OCI-LY3 (cell line): ENCODE measurements at regions not wholly inside any gene's neighbourhood (a gene's known extent, or its start where the extent isn't known, plus 50 kb on each side); places are given as distances from the start of the nearest gene placed in this dataset.
"Not testable (repeated sequence)": the region's sequence is repeated elsewhere in the genome, so short reads cannot be mapped to it uniquely, and the experiment has no call there.

Source experiments
- H2AFZ ChIP-seq: fragments of 200-600, 300-600 bp; shearing (Covaris generic); 2 replicates; pipeline ENCODE4 v1.6.0; 2014; ENCODE audit warnings: antibody characterized with exemption, low read depth, low read length
- H3K27ac ChIP-seq: fragments of 200-600, 300-600 bp; sonication (generic); 2 replicates; pipeline ENCODE4 v1.5.1; 2014; ENCODE audit warnings: mild to moderate bottlenecking, low read length, moderate library complexity, mixed read lengths
- H3K27me3 ChIP-seq: fragments of 200-600, 300-600 bp; sonication (generic); 2 replicates; pipeline ENCODE4 v1.6.1; 2014; ENCODE audit warnings: low read depth, low read length, mixed read lengths
- H3K36me3 ChIP-seq: fragments of 200-600, 300-600 bp; sonication (generic); replicated peaks from 2 replicates; pipeline ENCODE3; 2014; ENCODE audit warnings: low read depth, low read length, mixed read lengths
- H3K4me1 ChIP-seq: fragments of 300-600, 200-600 bp; sonication (generic); 2 replicates; pipeline ENCODE4 v1.6.1; 2014; ENCODE audit warnings: low read length, mixed read lengths
- H3K4me2 ChIP-seq: fragments of 200-600, 300-600 bp; sonication (generic); 2 replicates; pipeline ENCODE4 v1.6.1; 2014; ENCODE audit warnings: low read length, mixed read lengths
- H3K4me3 ChIP-seq: fragments of 300-600, 200-600 bp; sonication (generic); 2 replicates; pipeline ENCODE4 v1.5.1; 2014; ENCODE audit warnings: antibody characterized with exemption, mild to moderate bottlenecking, low read length, moderate library complexity
- H3K79me2 ChIP-seq: fragments of 300-600, 200-600 bp; shearing (Covaris generic); 2 replicates; pipeline ENCODE4 v1.6.1; 2014; ENCODE audit warnings: mild to moderate bottlenecking, low read length, mixed read lengths
- H3K9ac ChIP-seq: fragments of 300-600, 200-600 bp; shearing (Covaris generic); 2 replicates; pipeline ENCODE4 v1.6.0; 2014; ENCODE audit warnings: mild to moderate bottlenecking, low read length, moderate library complexity
- H3K9me3 ChIP-seq: fragments of 200-600, 300-600 bp; shearing (Covaris generic); 2 replicates; pipeline ENCODE4 v1.6.1; 2014; ENCODE audit warnings: low read length, mixed read lengths; ENCODE audit not compliant: insufficient read depth
- H4K20me1 ChIP-seq: fragments of 200-600, 300-600 bp; sonication (generic); 2 replicates; pipeline ENCODE4 v1.6.1; 2016; ENCODE audit warnings: low read length, mixed read lengths; ENCODE audit not compliant: insufficient read depth
- CTCF ChIP-seq: fragments of 200-600, 300-600 bp; sonication (generic); IDR thresholded peaks from 2 replicates; pipeline ENCODE4 v1.5.1; 2014; ENCODE audit warnings: antibody characterized with exemption, low read length, low read depth
- EZH2phosphoT487 ChIP-seq: fragments of 200-600 bp; shearing (Covaris generic); IDR thresholded peaks from 2 replicates; pipeline ENCODE4 v1.6.1; 2018; ENCODE audit warnings: antibody characterized with exemption, mixed run types, low read depth

DNA sequence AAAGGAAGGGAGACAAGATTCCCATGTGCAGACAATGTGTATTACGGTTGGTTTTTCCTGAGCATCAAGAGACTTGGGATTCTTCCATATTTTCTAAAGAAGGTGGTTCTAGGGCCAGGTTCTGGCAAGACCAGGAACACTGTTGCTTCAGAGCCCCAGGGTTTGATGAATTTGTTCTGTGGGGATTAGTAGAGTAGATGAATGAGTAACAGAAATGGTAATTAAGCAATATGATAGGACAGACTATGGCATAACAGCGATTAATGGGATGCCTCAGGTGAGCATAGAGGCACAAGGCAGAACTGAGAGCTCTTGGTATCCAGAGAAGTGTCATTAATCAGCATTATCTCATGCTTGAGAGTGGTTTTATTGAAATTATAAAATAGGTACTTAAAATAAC lies 82.8 kb upstream of the PNPT1 start:
- no peaks in the 10 kb centered on the region for H3K36me3 ChIP-seq
- TF ChIP-seq EZH2phosphoT487 (no peak), CTCF (no peak)
- no peak overlapping the region for H2AFZ ChIP-seq
- no peak overlapping the region for H3K27ac ChIP-seq
- peaks cover 32% of the 10 kb centered on the region for H3K4me1 ChIP-seq
- H3K9ac ChIP-seq: no peak overlapping the region
- H3K4me3 ChIP-seq: no peak overlapping the region
- no peak overlapping the region for H3K4me2 ChIP-seq
- H3K9me3 ChIP-seq: no peaks in the 10 kb centered on the region
- no peaks in the 10 kb centered on the region for H4K20me1 ChIP-seq
- no peaks in the 10 kb centered on the region for H3K27me3 ChIP-seq
- H3K79me2 ChIP-seq: no peaks in the 10 kb centered on the region

DNA sequence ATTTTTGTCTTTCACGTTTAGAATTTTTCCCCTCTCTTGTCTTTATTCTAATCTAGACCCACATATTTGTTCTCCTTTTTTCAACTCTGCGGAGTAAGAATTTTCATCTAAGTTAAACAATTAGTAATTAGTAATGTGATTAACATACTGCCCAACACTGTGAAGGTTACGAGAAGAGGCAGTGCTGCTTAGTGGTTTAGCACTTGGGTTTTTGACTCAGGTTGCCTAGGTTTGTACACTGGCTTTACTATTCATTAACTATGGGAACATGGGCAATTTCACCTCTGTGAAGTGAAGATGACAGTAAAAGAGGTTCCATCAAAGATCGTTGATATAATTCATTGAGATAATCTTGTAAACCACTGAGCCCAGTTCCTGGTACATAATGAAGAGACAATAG lies 82.2 kb upstream of the PNPT1 start:
- H3K36me3 ChIP-seq: no peaks in the 10 kb centered on the region
- peaks cover 5% of the 10 kb centered on the region for H3K27me3 ChIP-seq
- H3K79me2 ChIP-seq: no peaks in the 10 kb centered on the region
- H3K4me1 ChIP-seq: peaks cover 36% of the 10 kb centered on the region
- H3K9me3 ChIP-seq: no peaks in the 10 kb centered on the region
- H3K4me2 ChIP-seq: no peak overlapping the region
- no peak overlapping the region for H3K27ac ChIP-seq
- H2AFZ ChIP-seq: no peak overlapping the region
- no peak overlapping the region for H3K9ac ChIP-seq
- no peak overlapping the region for H3K4me3 ChIP-seq
- no peaks in the 10 kb centered on the region for H4K20me1 ChIP-seq
- TF ChIP-seq CTCF (no peak), EZH2phosphoT487 (no peak)

DNA sequence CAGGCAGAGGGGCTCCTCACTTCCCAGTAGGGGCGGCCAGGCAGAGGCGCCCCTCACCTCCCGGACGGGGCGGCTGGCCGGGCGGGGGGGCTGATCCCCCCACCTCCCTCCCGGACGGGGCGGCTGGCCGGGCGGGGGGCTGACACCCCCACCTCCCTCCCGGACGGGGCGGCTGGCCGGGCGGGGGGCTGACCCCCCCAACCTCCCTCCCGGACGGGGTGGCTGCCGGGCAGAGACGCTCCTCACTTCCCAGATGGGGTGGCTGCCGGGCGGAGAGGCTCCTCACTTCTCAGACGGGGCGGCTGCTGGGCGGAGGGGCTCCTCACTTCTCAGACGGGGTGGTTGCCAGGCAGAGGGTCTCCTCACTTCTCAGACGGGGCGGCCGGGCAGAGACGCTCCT lies 80.0 kb upstream of the PNPT1 start:
- peaks cover 19% of the 10 kb centered on the region for H3K27me3 ChIP-seq
- H3K9ac ChIP-seq, H3K36me3 ChIP-seq, H3K27ac ChIP-seq, H3K9me3 ChIP-seq, H3K79me2 ChIP-seq, H2AFZ ChIP-seq, H4K20me1 ChIP-seq, H3K4me3 ChIP-seq, H3K4me2 ChIP-seq: not testable (repeated sequence)
- H3K4me1 ChIP-seq: peaks cover 15% of the 10 kb centered on the region

GRCh38 chr2:55772109-55772980 lies 78.7 kb upstream of the PNPT1 start:
- Histone ChIP-seq H3K79me2 (no peaks in the 10 kb centered on the region), H3K36me3 (no peaks in the 10 kb centered on the region), H2AFZ (no peak overlapping the region), H3K9me3 (no peaks in the 10 kb centered on the region), H4K20me1 (no peaks in the 10 kb centered on the region), H3K4me2 (no peak overlapping the region), H3K9ac (no peak overlapping the region), H3K4me1 (peaks cover 12% of the 10 kb centered on the region), H3K4me3 (no peak overlapping the region), H3K27ac (no peak overlapping the region), H3K27me3 (peaks cover 19% of the 10 kb centered on the region)
- TF ChIP-seq EZH2phosphoT487 (no peak), CTCF (no peak)
